Natural killer cell treated with Interleukin-12 subunit alpha and Interleukin-12 subunit beta and Interleukin-15 and Interleukin-18, amount 100 ng/mL, for 72 hours (primary cell): ENCODE measurements at regions not wholly inside any gene's neighbourhood (a gene's known extent, or its start where the extent isn't known, plus 50 kb on each side); places are given as distances from the start of the nearest gene placed in this dataset.
"Not testable (repeated sequence)": the region's sequence is repeated elsewhere in the genome, so short reads cannot be mapped to it uniquely, and the experiment has no call there.

ENCODE experiments used
- ATAC-seq, 2 donors: fragments of 150-1000 bp; cut with Tn5 transposase in 1 of 2; sonication (Bioruptor Pico), chemical (Tn5 transposase) in 1 of 2; 2 replicates each; pipeline ENCODE4 v1.10.0; 2021
- DNase-seq: peaks from one replicate; pipeline ENCODE4 v3.0.0; 2022; ENCODE audit warnings: low spot score
- H3K27ac Mint-ChIP-seq, 2 donors: 1 replicate in 1 of 2; 2 replicates in 1 of 2; pipeline ENCODE4 v1.8.0; 2022; ENCODE audit warnings: mixed read lengths in 2 of 2, mild to moderate bottlenecking in 1 of 2, moderate library complexity in 1 of 2
- H3K27me3 Mint-ChIP-seq, 2 donors: 1 replicate in 1 of 2; 2 replicates in 1 of 2; pipeline ENCODE4 v1.8.0; 2022; ENCODE audit warnings: mixed read lengths in 2 of 2
- H3K36me3 Mint-ChIP-seq: one replicate; pipeline ENCODE4 v1.8.0; 2022; ENCODE audit warnings: mixed read lengths
- H3K4me1 Mint-ChIP-seq, 2 donors: 1 replicate in 1 of 2; 2 replicates in 1 of 2; pipeline ENCODE4 v1.8.0; 2022; ENCODE audit warnings: low read depth in 2 of 2, mixed read lengths in 2 of 2, mild to moderate bottlenecking in 1 of 2
- H3K4me3 Mint-ChIP-seq: one replicate; pipeline ENCODE4 v1.8.0; 2022; ENCODE audit warnings: mixed read lengths
- H3K9me3 Mint-ChIP-seq: 2 replicates; pipeline ENCODE4 v1.8.0; 2022; ENCODE audit warnings: mixed read lengths

- Mint-ChIP-seq H3K27me3 (no peaks in the 10 kb centered on the region), H3K27ac (no peak overlapping the region), H3K4me1 (no peaks in the 10 kb centered on the region), H3K4me3 (no peak overlapping the region), H3K9me3 (peaks cover 10% of the 10 kb centered on the region), H3K36me3 (peaks cover 10% of the 10 kb centered on the region)
- no peak for ATAC-seq
- DNase-seq: no peak
Observed at GRCh38 chr11:37248145-37248544, 650.1 kb upstream of the RAG2 start.

GRCh38 chr11:37246092-37246491 is 648.1 kb upstream of the RAG2 start:
- H3K4me1 Mint-ChIP-seq, H3K27ac Mint-ChIP-seq, DNase-seq, H3K27me3 Mint-ChIP-seq, H3K36me3 Mint-ChIP-seq, H3K4me3 Mint-ChIP-seq, ATAC-seq: not testable (repeated sequence)
- peaks cover 10% of the 10 kb centered on the region for H3K9me3 Mint-ChIP-seq

- DNase-seq (no peak), ATAC-seq (no peak)
- no peak overlapping the region for H3K4me3 Mint-ChIP-seq
- H3K27ac Mint-ChIP-seq: no peak overlapping the region
- peaks cover 9% of the 10 kb centered on the region for H3K9me3 Mint-ChIP-seq
- H3K27me3 Mint-ChIP-seq: no peaks in the 10 kb centered on the region
- H3K36me3 Mint-ChIP-seq: no peaks in the 10 kb centered on the region
- H3K4me1 Mint-ChIP-seq: no peaks in the 10 kb centered on the region
Observed at GRCh38 chr11:37230865-37231264, 632.8 kb upstream of the RAG2 start.

- peak in 1 of 2 donors; percentile 24 for ATAC-seq
- Mint-ChIP-seq H3K9me3 (peaks cover 7% of the 10 kb centered on the region), H3K36me3 (no peaks in the 10 kb centered on the region), H3K27me3 (no peaks in the 10 kb centered on the region), H3K4me1 (no peaks in the 10 kb centered on the region), H3K27ac (no peak overlapping the region), H3K4me3 (no peak overlapping the region)
- no peak for DNase-seq
Observed at GRCh38 chr11:37223962-37224361, 625.9 kb upstream of the RAG2 start.

- DNase-seq (no peak), ATAC-seq (no peak)
- no peaks in the 10 kb centered on the region for H3K27me3 Mint-ChIP-seq
- H3K4me3 Mint-ChIP-seq: no peak overlapping the region
- no peak overlapping the region for H3K27ac Mint-ChIP-seq
- peaks cover 16% of the 10 kb centered on the region for H3K9me3 Mint-ChIP-seq
- no peaks in the 10 kb centered on the region for H3K4me1 Mint-ChIP-seq
- peaks cover 10% of the 10 kb centered on the region for H3K36me3 Mint-ChIP-seq
Observed at GRCh38 chr11:37203006-37203405, 605.0 kb upstream of the RAG2 start.

GRCh38 chr11:37199082-37199481 is 601.0 kb upstream of the RAG2 start:
- Mint-ChIP-seq H3K27me3 (no peaks in the 10 kb centered on the region), H3K9me3 (peaks cover 8% of the 10 kb centered on the region), H3K4me3 (no peak overlapping the region), H3K4me1 (no peaks in the 10 kb centered on the region), H3K27ac (no peak overlapping the region), H3K36me3 (peaks cover 4% of the 10 kb centered on the region)
- ATAC-seq (no peak), DNase-seq (no peak)

- Mint-ChIP-seq H3K27ac (no peak overlapping the region), H3K36me3 (no peaks in the 10 kb centered on the region), H3K27me3 (no peaks in the 10 kb centered on the region), H3K4me1 (no peaks in the 10 kb centered on the region), H3K4me3 (no peak overlapping the region), H3K9me3 (peaks cover 11% of the 10 kb centered on the region)
- DNase-seq: no peak
- ATAC-seq: no peak
Observed at GRCh38 chr11:37184326-37184725, 586.3 kb upstream of the RAG2 start.

- ATAC-seq (no peak), DNase-seq (no peak)
- Mint-ChIP-seq H3K9me3 (peaks cover 14% of the 10 kb centered on the region), H3K4me1 (no peaks in the 10 kb centered on the region), H3K36me3 (no peaks in the 10 kb centered on the region), H3K4me3 (no peak overlapping the region), H3K27me3 (no peaks in the 10 kb centered on the region), H3K27ac (no peak overlapping the region)
Observed at GRCh38 chr11:37182031-37182430, 584.0 kb upstream of the RAG2 start.

GRCh38 chr11:37177721-37178120 is 579.7 kb upstream of the RAG2 start:
- Mint-ChIP-seq H3K36me3 (no peaks in the 10 kb centered on the region), H3K27ac (no peak overlapping the region), H3K4me3 (no peak overlapping the region), H3K4me1 (no peaks in the 10 kb centered on the region), H3K27me3 (no peaks in the 10 kb centered on the region), H3K9me3 (peaks cover 12% of the 10 kb centered on the region)
- no peak for ATAC-seq
- no peak for DNase-seq

GRCh38 chr11:37171451-37171850 is 573.4 kb upstream of the RAG2 start:
- Mint-ChIP-seq H3K27me3 (no peaks in the 10 kb centered on the region), H3K9me3 (peaks cover 6% of the 10 kb centered on the region), H3K36me3 (no peaks in the 10 kb centered on the region), H3K4me3 (no peak overlapping the region), H3K4me1 (no peaks in the 10 kb centered on the region), H3K27ac (no peak overlapping the region)
- DNase-seq (no peak), ATAC-seq (no peak)

- Mint-ChIP-seq H3K36me3 (no peaks in the 10 kb centered on the region), H3K9me3 (peaks cover 7% of the 10 kb centered on the region), H3K27ac (no peak overlapping the region), H3K27me3 (no peaks in the 10 kb centered on the region), H3K4me1 (no peaks in the 10 kb centered on the region), H3K4me3 (no peak overlapping the region)
- no peak for ATAC-seq
- DNase-seq: no peak
Observed at GRCh38 chr11:37170311-37170710, 572.3 kb upstream of the RAG2 start.

GRCh38 chr11:37145434-37145833 is 547.4 kb upstream of the RAG2 start:
- not testable (repeated sequence) for ATAC-seq, H3K27me3 Mint-ChIP-seq, H3K4me1 Mint-ChIP-seq, H3K9me3 Mint-ChIP-seq, H3K36me3 Mint-ChIP-seq, H3K27ac Mint-ChIP-seq, DNase-seq, H3K4me3 Mint-ChIP-seq

GRCh38 chr11:37142591-37142990 is 544.6 kb upstream of the RAG2 start:
- no peak overlapping the region for H3K27ac Mint-ChIP-seq
- H3K4me3 Mint-ChIP-seq: no peak overlapping the region
- peaks cover 6% of the 10 kb centered on the region for H3K9me3 Mint-ChIP-seq
- H3K27me3 Mint-ChIP-seq: no peaks in the 10 kb centered on the region
- ATAC-seq: no peak
- DNase-seq: no peak
- H3K36me3 Mint-ChIP-seq: peaks cover 4% of the 10 kb centered on the region
- no peaks in the 10 kb centered on the region for H3K4me1 Mint-ChIP-seq

- no peaks in the 10 kb centered on the region for H3K4me1 Mint-ChIP-seq
- peaks cover 4% of the 10 kb centered on the region for H3K36me3 Mint-ChIP-seq
Observed at GRCh38 chr11:37141707-37142106, 543.7 kb upstream of the RAG2 start.

GRCh38 chr11:37135606-37136005 is 537.6 kb upstream of the RAG2 start:
- not testable (repeated sequence) for H3K4me3 Mint-ChIP-seq, H3K27ac Mint-ChIP-seq, H3K27me3 Mint-ChIP-seq, H3K4me1 Mint-ChIP-seq, H3K36me3 Mint-ChIP-seq, DNase-seq, ATAC-seq
- H3K9me3 Mint-ChIP-seq: peaks cover 20% of the 10 kb centered on the region

More at GRCh38 chr11:37141707-37142106, 543.7 kb upstream of the RAG2 start:
- DNase-seq (no peak), ATAC-seq (no peak)
- peaks cover 6% of the 10 kb centered on the region for H3K9me3 Mint-ChIP-seq
- H3K27ac Mint-ChIP-seq: no peak overlapping the region
- H3K4me3 Mint-ChIP-seq: no peak overlapping the region
- H3K27me3 Mint-ChIP-seq: no peaks in the 10 kb centered on the region
